Breast epithelium (tissue), 4 donors: ENCODE measurements at regions not wholly inside any gene's neighbourhood (a gene's known extent, or its start where the extent isn't known, plus 50 kb on each side); places are given as distances from the start of the nearest gene placed in this dataset.

Experiments used
- DNase-seq, 2 donors: peaks; one replicate each; pipeline ENCODE4 v3.0.0-alpha.2; 2019; ENCODE audit warnings: low spot score in 2 of 2
- H3K27ac ChIP-seq, 2 donors: fragments of 200-600 bp; sonication (generic) in 1 of 2; one replicate each; pipeline ENCODE4 v1.5.1; 2016 to 2019; ENCODE audit warnings: mild to moderate bottlenecking in 1 of 2
- H3K27me3 ChIP-seq, 2 donors: fragments of 200-600 bp; sonication (generic) in 1 of 2; one replicate each; pipeline versions ENCODE4 v1.5.1 to v1.6.0; 2017 to 2019; ENCODE audit warnings: control low read depth in 1 of 2, mild to moderate bottlenecking in 1 of 2
- H3K36me3 ChIP-seq: fragments of 200-600 bp; one replicate; pipeline ENCODE4 v1.5.1; 2019
- H3K4me1 ChIP-seq, 2 donors: fragments of 200-600 bp; sonication (generic); one replicate each; pipeline ENCODE4 v1.5.1; 2016 to 2019; ENCODE audit warnings: control low read depth in 1 of 2
- H3K4me3 ChIP-seq, 3 donors: fragments of 200-600 bp; sonication (generic); 1 replicate in 2 of 3; 2 replicates in 1 of 3; pipeline ENCODE4 v1.5.1; 2016 to 2019; ENCODE audit warnings: mild to moderate bottlenecking in 3 of 3, moderate library complexity in 2 of 3
- H3K9me3 ChIP-seq, 2 donors: fragments of 200-600 bp; sonication (generic) in 1 of 2; one replicate each; pipeline ENCODE4 v1.5.1; 2016 to 2019; ENCODE audit warnings: control low read depth in 1 of 2
- POLR2A ChIP-seq: fragments of 450-650 bp; IDR thresholded peaks from one replicate; pipeline ENCODE4 v1.6.1; 2016; ENCODE audit warnings: antibody characterized with exemption, mild to moderate bottlenecking, moderate library complexity
- POLR2AphosphoS5 ChIP-seq, 3 donors: sonication (generic); formaldehyde crosslinking; IDR thresholded peaks; one replicate each; pipeline ENCODE4 v1.6.1; 2017; ENCODE audit warnings: antibody characterized with exemption in 3 of 3
- intact Hi-C: fragments of 100-400 bp; cut with DNase I; formaldehyde crosslinking; loops from one replicate; pipeline ENCODE4 v1.15.1; 2023; ENCODE audit warnings: low total_unique reads
- TF ChIP-seq, protein P1 (sequence below), 3 donors: fragments of 450-650 bp; IDR thresholded peaks; one replicate each; pipeline ENCODE4 v1.5.1; 2016 to 2017; ENCODE audit warnings: antibody characterized with exemption in 3 of 3, mild to moderate bottlenecking in 3 of 3, moderate library complexity in 3 of 3

DNA sequence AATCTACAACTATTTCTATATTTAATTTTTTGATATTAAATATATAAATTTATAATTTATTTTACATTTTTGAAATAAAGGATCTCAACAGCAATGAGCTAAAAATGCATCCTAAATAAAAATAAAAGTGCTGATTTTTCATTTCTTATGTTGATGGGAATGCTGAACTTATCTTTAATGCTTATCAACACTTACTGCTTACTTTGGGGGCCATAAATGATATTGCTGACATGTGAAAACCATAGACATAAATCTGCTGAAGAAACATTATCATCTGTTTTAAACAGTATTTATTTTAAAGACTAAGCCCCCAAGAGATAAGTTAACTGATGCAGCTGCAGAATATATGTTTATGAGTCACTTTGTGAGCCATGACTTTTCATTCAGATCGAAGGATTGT lies 594.1 kb upstream of the PKN2 start:
- Histone ChIP-seq H3K4me1 (no peaks in the 10 kb centered on the region), H3K36me3 (no peaks in the 10 kb centered on the region), H3K4me3 (no peak overlapping the region), H3K27ac (no peak overlapping the region), H3K9me3 (peaks cover 0 to 16% of the 10 kb centered on the region in 2 donors), H3K27me3 (no peaks in the 10 kb centered on the region)
- DNase-seq, result no peak
- intact Hi-C loops, result no loop called here
- TF ChIP-seq, protein P1, sequence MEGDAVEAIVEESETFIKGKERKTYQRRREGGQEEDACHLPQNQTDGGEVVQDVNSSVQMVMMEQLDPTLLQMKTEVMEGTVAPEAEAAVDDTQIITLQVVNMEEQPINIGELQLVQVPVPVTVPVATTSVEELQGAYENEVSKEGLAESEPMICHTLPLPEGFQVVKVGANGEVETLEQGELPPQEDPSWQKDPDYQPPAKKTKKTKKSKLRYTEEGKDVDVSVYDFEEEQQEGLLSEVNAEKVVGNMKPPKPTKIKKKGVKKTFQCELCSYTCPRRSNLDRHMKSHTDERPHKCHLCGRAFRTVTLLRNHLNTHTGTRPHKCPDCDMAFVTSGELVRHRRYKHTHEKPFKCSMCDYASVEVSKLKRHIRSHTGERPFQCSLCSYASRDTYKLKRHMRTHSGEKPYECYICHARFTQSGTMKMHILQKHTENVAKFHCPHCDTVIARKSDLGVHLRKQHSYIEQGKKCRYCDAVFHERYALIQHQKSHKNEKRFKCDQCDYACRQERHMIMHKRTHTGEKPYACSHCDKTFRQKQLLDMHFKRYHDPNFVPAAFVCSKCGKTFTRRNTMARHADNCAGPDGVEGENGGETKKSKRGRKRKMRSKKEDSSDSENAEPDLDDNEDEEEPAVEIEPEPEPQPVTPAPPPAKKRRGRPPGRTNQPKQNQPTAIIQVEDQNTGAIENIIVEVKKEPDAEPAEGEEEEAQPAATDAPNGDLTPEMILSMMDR (IDR thresholded peaks at IDR 0.05), result no peak
- TF ChIP-seq POLR2AphosphoS5 (IDR thresholded peaks at IDR 0.05) (no peak), POLR2A (no peak)

DNA sequence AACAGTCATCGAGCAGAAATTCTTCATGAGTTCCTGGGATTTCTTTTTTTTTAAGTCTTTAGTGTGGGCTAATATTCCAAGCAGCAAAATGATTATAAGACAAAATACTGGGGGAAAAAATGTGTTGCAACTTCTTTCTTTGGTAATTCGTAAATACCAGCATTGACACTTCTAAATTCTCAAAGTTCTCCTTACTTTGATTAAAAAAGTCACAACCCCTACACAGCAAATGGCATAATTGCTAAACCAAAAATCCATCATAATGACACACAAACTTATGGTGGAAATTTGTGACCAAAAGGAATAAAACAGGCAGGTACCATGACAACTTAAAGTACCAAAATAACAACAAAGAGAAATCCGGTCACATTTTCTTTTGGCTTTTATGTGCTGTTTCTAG lies 585.2 kb upstream of the PKN2 start:
- TF ChIP-seq POLR2AphosphoS5 (IDR thresholded peaks at IDR 0.05) (no peak), POLR2A (no peak)
- TF ChIP-seq, protein P1 (IDR thresholded peaks at IDR 0.05), result no peak
- no peaks in the 10 kb centered on the region for H3K9me3 ChIP-seq
- DNase-seq, result no peak
- no peaks in the 10 kb centered on the region for H3K36me3 ChIP-seq
- no peaks in the 10 kb centered on the region for H3K4me1 ChIP-seq
- no peak overlapping the region for H3K27ac ChIP-seq
- no peak overlapping the region for H3K4me3 ChIP-seq
- no peaks in the 10 kb centered on the region for H3K27me3 ChIP-seq
- intact Hi-C loops, result no loop called here

DNA sequence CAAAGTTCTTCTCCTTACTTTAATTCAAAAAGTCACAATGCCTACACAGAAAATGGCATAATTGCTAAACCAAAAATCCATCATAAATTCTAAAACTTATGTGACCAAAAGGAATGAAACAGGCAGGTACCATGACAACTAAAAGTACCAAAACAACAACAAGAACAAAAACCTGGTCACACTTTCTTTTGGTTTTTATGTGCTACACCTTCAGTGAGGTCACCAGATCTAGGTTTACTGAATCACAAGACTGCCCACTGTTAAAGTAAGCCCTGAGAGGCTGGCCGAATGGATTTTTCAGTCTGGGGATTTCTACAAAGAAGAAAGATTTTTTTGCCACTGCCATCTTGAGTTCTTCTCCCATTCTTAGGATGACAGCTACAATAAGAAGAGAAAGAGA lies 583.0 kb upstream of the PKN2 start:
- no peaks in the 10 kb centered on the region for H3K9me3 ChIP-seq
- intact Hi-C loops, result no loop called here

DNA sequence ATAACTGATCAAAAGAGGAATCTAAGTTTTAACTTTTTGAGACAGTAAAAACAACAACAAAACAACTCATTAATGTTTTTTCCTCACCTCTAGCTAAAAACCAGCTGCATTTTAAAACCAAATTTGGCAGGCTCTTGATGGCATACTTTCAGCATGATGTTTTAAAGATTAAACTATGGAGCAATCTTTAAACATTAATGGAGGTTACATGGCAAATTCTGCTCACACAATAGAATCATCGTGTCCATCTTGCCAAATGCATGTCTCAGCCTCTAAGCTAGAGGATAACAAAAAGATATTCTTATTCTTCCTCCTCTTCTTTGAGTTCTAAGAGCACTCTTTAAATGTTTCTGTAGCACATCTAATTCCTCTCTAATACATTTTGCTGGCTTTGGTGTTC lies 579.8 kb upstream of the PKN2 start:
- Histone ChIP-seq H3K9me3 (no peaks in the 10 kb centered on the region), H3K27ac (no peak overlapping the region), H3K27me3 (no peaks in the 10 kb centered on the region), H3K36me3 (no peaks in the 10 kb centered on the region), H3K4me3 (no peak overlapping the region), H3K4me1 (no peaks in the 10 kb centered on the region)
- intact Hi-C loops, result no loop called here
- no peak for DNase-seq
- TF ChIP-seq POLR2A, result no peak
- TF ChIP-seq POLR2AphosphoS5 (IDR thresholded peaks at IDR 0.05), result no peak
- TF ChIP-seq, protein P1 (IDR thresholded peaks at IDR 0.05), result no peak

More for the DNA sequence above, 583.0 kb upstream of the PKN2 start:
- H3K27me3 ChIP-seq, result no peaks in the 10 kb centered on the region
- H3K4me3 ChIP-seq, result no peak overlapping the region
- no peak for DNase-seq
- no peaks in the 10 kb centered on the region for H3K4me1 ChIP-seq
- no peak overlapping the region for H3K27ac ChIP-seq
- no peaks in the 10 kb centered on the region for H3K36me3 ChIP-seq
- TF ChIP-seq, protein P1 (IDR thresholded peaks at IDR 0.05), result no peak
- no peak for TF ChIP-seq POLR2AphosphoS5 (IDR thresholded peaks at IDR 0.05)
- no peak for TF ChIP-seq POLR2A

DNA sequence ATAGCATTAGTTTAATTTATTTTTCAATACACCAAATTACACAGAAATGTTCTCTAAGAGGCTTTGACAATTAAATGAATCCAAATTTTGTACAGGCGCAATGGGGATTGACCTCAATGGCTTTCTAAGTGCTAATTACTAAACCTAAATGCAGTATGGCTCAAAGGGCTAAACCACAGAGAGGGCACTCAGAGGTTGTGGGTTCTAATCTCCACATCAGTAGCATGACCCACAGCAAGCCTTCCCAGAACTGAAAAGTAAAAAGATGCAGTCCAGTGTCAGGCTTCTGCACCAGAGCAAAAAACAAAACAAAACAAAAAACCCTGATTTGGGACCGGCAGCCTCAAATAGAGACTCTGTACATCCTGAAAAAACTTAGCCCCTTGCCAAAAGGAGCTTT lies 579.2 kb upstream of the PKN2 start:
- Histone ChIP-seq H3K27me3 (no peaks in the 10 kb centered on the region), H3K4me1 (no peaks in the 10 kb centered on the region), H3K4me3 (no peak overlapping the region), H3K27ac (no peak overlapping the region), H3K9me3 (no peaks in the 10 kb centered on the region), H3K36me3 (no peaks in the 10 kb centered on the region)
- intact Hi-C loops, result no loop called here
- DNase-seq, result no peak
- TF ChIP-seq, protein P1 (IDR thresholded peaks at IDR 0.05), result no peak
- TF ChIP-seq POLR2A (no peak), POLR2AphosphoS5 (IDR thresholded peaks at IDR 0.05) (no peak)
